EH (cell line): ENCODE measurements at regions not wholly inside any gene's neighbourhood (a gene's known extent, or its start where the extent isn't known, plus 50 kb on each side); places are given as distances from the start of the nearest gene placed in this dataset.

Experiments
- DNase-seq: peaks from one replicate; pipeline ENCODE4 v3.0.0-alpha.2; 2015; ENCODE audit warnings: low read depth

DNA sequence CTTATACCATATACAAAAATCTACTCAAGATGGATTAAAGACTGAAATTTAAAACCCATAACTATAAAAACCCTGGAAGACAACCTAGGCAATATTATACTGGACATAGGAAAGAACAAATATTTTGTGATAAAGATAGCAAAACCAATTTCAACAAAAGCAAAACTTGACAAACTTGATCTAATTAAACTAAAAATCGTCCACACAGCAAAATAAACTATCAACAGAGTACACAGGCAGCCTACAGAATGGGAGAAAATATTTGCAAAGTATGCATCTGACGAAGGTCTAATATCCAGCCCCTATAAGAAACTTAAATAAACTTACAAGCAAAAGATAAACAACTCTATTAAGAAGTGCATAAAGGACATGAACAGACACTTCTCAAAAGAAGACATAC, 240.1 kb downstream of the HGF start:
- DNase-seq = no peak

DNA sequence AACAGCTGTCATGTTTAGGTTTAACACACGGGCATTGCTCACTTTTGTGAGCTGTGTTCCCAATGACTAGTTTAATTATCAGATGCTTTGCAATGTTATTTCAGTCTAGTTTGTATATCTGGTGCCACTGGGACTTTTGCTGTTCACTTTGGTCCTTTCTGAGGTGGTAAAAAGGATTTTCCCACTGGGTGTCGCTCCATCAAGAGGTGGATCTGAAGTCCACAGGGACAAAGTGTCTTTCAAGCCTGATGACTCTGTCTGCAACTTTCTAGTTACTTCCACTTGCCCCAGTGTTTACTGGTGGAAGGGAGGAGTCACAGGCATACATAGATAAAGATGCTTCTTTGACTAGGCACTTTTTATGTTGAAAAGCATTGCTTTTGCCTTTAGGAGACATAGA, 242.2 kb downstream of the HGF start:
- DNase-seq = no peak

DNA sequence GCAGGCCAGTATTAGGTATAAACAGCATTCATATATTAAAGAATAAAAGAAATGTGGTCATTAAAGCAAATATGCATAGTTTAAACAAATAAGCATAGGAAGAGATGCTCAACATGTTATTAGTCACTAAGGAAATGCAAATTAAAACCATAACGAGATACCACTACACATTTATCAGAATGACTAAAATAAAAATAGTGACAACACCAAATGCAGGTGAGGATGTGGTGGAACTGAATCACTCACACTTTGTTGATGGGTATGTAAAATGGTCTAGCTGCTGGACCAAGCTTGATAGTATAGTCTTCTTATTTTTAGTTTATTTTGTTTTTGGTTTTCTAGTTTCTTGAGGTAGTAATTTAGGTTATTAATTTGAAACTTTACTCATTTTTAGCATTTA, 242.9 kb downstream of the HGF start:
- DNase-seq = no peak

DNA sequence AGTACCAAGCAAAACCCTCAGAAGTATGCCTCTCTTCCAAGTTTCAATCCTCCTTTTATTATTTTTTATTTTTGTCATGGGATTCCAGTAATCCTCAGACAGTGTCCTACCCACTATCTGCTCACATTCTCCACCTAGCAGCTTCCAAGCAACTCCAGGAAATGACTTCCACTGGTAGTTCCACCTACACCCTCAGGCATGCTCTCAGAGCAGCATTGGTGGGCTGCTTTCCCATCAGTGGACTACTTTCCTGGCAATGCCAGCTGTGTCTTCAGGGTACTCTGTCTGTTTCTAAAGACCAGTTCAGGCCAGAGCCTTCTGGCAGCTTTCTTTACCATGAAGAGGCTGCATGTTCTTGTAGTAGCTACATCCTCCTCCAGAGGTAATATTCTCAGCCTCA, 244.0 kb downstream of the HGF start:
- peak; percentile 12 for DNase-seq

DNA sequence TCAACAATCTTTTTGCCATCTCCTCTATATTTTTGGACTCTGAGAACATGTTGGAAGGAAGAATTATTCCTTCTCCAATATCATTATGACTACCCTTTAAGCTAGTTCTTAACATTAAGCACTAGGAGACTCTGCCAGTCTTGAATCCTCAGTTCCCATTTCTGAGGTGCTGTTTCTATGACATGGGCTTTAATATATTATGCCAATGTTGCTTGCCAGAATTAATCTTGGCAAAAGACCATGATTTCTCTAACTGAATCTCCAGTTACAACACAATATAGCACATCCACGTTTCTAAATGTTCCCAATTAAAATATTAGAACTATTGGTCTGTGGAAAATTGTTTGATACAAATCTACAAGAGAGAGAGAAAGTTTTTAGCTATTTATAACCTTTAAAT, 250.0 kb downstream of the HGF start:
- no peak for DNase-seq

DNA sequence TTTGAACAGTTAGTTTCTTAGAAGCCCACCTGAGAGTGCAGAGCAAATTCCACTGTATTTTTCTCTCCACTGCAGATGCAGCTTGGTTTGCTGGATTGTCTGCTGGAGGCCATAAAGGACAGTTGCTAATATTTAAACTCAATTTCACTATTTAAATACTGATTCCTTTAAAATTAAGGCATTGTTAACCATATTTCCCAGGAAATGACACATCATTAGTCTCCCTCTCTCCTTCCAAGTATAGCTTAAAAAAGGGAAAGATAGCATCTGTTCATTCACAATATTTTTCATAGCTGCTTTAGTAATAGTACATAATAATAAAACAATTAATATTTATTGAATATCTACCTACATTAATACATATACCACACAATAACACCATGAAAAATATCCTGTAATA, 252.9 kb downstream of the HGF start:
- peak; percentile 18 for DNase-seq

DNA sequence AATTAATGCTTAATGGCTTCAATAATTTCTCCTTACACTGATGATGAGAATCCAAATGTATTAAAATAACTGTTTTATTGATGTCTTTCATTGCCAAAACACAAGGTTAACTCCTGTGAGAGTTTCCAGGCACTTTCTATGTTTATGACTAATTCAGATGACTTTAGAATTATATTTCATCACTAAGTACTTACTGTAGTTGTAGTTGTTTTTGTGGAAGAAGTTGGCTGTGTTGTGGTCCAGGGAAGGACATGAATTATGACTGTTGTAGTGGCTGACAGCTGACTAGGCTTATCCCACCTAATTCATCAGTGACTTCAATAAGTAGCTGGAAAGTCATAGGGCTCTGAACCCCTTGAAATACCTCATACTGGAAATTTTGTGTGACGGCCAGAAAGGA, 254.8 kb downstream of the HGF start:
- peak; percentile 70 for DNase-seq

DNA sequence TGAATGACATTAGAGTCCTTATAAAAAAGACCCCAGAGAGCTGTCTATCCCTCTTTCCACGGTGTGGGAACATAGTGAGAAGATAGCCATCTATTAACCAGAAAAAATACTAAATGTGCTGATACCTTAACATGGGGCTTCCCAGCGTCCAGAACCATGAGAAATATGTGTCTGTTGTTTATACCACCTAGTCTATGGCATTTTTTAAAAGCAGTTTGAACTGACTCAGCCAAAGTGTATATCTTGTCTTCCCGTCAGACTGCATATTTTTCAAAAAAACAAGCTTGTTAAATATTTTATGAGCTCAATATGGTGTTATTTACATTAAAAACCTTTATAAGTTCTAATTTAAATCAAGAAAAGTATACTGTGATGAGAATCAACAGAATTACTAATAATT, 255.3 kb downstream of the HGF start:
- peak; percentile 77 for DNase-seq

DNA sequence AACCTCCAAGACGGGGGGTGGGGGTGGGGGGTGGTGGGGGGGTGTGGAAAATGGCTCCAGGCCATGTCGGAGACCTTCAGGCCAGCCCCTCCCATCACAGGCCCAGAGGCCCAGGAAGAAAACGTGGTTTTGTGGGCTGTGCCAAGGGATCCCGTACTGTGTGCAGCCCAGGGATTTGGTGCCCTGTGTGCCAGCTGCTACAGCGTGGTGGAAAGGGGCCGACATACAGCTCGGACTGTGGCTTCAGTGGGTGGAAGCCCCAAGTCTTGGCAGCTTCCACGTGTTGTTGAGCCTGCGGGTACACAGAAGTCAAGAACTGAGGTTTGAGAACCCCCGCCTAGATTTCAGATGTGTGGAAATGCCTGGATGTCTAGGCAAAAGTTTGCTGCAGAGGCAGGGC, 259.7 kb downstream of the HGF start:
- DNase-seq = no peak

DNA sequence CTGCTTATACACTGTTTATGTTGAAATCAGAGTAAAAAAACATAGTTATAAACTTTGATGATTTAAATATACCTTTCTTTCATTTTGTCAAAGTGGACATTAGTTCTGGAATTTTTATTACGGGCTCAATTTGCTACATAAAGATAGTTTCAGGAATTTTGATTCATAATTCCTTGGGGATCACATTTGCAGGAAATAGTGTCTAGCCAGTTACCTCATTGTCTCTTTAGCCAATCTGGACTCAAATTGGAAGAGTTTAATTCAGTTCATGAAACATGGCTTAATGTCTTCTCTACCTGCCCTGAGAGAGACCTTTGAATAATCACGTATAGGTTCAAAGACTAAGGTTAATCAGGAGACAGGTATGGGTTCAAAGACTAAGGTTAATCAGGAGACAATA, 262.6 kb downstream of the HGF start:
- no peak for DNase-seq

DNA sequence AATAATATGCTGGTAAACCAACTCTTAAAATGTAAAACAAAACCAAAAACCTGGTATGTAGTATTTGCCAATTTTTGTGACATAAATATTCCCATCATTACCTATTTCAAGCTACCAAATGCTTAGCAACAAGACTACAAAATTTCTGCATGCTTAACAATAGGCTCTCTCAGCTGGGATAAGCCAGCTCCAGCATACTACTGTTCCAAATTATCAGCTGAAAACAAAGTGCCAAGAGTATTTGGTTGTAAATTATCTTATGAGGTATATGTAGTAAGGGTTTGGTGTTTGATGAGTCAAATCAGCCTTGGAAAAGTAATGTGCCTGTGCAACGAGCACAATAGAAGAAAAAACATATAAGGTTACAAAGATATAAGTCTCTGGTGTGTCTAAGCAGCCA, 263.2 kb downstream of the HGF start:
- DNase-seq = no peak

DNA sequence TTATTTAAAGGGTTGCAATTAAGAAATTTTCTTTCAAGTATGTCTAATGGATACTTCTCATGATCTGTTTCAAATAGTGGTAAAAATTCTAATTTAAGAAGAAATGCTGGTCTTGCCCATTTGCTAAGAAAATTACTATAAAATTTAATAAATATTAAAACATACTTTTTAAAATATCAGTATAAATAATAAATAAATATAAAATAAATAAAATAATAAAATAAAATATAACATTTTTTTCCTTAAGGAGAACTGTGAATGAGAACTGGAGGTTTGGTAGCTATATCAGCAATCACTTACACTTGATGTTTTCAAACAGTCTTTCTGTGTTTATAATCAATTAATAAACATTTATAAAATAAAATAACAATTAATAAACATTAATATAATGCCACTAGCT, 266.1 kb downstream of the HGF start:
- no peak for DNase-seq

DNA sequence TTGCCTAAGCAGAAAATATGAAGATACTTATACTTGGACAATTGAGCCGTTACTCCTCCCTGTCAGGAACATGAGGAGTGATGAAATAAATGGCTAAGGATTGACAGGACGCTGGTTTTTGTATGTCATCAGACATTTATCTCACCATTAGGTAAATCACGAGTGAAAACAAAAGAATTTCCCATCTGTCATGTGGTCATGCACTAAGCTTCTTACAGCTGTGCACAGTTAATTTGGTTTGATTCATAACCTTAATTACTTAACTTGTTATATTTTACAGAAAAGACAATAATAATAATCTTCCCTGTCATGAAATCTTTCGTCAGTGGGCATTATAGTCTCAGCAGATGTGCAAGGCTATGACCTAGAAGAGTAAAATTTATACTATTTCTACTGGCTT, 266.5 kb downstream of the HGF start:
- no peak for DNase-seq

DNA sequence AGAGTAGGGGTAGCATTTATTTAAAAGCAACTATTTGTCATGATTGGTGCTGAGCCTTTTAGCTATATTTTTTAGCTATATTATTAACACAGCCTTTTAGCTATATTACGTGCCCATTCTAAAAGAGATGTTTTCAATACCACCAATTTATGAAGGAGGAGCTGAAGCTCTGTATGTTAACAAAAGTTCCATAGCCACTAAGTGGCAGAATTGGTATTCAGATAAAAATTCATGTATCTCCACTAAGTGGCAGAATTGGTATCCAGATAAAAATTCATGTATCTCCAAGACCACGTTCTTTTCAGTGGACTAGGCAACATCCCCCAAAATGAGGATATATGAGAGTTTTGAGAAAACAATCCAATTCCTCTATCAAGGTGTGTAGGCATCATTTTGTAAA, 268.6 kb downstream of the HGF start:
- DNase-seq = peak; percentile 51

DNA sequence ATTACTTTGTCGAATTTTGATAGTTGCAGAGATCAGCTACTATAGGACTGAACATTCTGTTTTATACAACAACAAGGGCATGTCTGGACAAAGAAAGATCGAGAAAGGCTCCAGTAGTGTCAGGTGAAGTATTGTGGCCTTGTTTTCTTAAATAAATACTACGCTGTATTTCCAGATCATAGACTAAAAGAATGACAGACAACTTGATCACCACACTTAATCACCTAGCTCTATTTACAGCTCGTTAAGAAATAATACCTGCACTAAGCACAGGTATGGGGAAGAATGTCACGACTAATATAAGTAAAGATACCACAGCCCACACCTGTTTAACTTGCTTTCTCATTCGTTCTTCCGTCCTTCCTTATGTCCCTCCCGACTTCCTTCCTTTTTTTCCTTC, 269.2 kb downstream of the HGF start:
- DNase-seq = no peak

DNA sequence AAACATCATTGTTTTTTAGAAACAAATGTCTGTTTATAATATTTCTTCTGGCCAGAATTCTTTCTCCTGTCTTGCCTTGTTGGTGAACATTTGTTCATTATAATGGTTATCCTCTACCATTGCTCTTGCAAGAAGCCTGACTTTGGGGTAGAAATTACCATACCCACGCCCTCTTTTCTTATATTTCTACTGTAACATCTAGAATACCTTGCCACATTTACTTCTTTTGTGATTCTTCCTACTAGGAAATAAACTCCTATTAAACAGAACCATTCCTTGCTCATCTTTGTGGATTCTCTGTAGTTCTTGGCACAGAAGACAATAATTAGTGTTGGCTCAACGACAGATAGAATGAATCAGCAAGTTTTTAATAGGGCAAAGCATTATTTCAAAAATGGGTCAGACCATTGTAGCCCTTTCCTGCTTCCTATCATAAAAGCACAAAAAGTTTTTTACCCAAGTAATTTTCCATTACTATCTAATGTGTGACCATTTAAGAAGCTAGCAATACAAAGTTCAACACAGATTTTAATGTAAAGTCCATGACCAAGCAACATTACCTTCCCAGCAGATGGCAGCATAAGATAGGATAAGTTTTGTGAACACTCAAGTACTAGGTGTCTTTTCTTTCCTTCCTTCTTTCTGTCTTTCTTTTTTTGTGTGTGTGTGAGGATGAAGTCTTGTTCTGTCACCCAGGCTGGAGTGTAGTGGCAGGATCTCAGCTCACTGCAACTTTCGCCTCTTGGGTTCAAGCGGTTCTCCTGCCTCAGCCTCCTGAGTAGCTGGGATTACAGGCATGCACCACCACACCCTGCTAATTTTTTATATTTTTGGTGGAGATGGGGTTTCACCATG, 270.4 kb downstream of the HGF start:
- peak; percentile 88 for DNase-seq

DNA sequence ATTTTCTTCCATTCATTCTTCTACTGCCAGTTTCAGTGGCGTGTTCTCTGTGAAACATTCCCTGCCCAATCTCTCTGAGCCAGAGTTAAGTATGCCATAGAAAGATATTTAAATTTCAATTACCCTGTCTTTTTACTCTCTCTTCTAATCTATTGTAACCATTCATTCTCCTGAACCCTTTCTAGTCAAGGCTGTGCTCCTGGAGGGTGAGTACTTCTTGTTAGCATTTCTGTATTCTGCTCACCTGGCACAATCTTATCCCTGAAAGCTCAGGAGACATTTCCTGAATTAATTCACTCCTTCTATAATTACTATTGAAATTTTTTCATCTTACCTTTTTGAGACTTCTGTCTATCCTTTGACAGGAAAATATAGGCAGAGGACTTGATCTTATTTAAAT, 271.7 kb downstream of the HGF start:
- DNase-seq = no peak

DNA sequence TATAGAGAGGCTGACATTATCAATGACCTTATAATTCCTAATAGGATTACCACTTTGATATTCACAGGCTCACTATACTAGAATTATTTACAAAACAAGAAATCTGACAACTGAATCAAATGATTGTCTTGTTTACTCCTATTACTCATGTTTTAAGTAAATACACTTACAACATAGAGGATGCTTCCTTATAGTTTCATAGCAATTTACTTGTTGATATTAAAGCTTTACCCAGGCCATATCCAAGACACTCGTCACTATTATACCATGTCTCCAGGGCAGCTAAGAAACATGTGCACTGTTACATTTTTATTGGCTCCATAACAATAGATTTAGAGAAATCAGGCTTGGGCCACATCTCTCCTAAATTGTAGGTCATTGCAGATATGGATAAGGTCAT, 276.9 kb downstream of the HGF start:
- no peak for DNase-seq

DNA sequence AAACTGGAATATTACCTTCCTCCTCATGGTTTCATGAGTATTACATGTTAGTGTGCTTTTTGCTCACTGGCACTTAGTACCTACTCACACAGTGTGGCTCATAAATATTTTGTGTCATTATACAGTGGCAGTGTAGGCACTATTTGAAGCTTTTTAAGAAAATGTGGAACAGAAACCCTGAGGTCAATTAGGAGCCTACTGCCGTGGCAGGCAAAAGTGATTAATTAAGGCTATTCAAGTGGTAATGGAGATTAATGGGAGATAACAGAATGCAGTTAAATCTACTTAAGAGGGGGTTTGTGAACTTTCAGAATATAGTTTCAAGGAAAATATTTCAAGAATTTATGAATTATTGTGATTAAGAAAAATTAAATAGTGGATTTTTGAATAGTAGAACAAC, 277.6 kb downstream of the HGF start:
- DNase-seq = no peak

DNA sequence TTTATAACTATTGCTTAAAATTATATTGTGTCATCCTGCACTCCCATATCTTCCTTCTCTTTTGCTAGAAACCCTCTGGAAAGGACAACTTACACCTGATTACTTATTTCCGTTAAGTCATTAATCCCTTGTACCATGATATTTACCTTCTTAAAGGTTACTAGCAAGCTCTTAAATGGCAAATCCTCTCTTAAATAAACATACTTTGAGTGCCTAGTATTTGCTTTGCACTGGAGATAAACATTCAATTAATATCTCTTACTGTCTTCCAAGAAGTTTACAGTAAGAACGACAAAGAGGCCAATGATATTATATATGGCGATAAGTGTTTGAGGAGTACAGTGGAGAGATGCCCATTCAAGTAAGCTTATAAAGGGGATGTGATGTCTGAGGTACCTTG, 278.3 kb downstream of the HGF start:
- no peak for DNase-seq

DNA sequence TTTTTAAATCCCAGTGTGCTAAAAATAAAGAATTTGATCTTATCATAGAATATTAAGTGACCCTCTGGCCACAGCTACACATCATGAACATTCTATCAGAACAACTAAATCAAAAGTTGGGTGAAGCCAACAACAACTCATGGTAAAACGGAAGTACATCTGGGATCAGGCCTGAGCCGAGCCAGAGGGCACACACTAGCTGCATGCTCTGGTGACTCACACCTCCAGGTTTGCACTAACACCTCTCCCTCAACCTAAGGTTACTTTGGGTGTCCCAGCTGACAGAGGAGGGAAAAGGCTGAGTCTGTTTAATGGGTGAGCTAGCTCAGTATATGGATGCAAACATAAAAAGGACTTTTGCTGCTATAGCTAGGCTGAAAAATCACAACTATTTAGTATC, 281.6 kb downstream of the HGF start:
- peak; percentile 6 for DNase-seq

DNA sequence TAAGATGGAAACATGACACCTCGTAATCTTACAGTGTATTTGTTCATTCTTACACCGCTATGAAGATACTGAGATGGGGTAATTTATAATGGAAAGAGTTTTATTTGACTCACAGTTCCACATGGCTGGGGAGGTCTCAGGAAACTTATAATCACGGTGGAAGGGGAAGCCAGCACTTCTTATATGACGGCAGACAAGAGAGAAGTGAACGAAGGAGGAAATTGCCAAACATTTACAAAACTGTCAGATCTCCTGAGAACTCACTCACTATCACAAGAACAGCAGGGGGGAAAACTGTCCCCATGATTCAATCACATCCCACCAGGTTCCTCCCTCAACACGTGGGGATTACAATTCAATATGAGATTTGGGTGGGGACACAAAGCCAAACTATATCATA, 282.3 kb downstream of the HGF start:
- DNase-seq = no peak

DNA sequence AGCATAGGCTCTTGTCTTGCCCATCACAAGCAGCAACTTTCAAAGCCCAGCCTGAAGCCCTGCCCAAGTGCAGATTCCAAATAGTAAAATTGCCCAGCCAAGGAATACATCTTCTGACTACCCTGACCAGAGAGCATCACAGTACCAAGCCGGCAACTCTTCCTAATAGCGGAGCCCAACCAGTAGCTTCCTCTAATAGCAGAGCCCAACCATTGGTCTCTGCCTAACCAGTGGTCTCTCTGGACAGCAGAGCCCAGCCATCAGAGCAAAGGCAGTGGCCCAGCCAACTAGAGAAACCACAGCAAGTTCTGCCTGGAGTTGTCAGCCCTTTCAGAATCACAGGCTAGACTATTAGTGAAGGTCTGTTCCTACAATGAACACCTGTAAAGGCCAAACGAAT, 285.6 kb downstream of the HGF start:
- peak; percentile 95 for DNase-seq

DNA sequence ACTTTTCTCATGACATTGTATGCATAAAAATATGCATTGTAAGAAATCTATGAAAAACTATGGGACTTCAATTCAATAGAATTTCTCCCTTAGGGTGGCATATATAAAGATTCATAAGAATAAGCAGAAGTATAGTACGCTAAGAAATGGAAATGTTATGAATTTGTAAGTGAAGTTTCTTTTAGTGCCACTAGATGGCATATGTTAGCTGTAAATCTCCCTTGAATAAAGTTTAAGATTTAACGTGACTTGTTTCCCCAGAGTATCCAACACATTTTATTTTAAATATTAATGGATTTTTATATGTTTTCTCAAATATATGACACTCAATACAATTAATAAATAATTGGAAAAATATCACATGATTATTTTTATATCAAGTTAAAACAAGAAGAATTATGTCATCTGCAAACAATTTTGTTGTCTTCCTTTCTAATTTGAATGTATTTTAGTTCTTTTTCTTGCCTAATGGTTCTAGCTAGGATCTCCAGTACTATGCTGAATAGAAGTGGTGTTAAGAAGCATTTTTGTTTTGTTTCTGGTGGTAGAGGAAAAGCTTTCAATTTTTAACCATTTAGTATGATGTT, 287.2 kb downstream of the HGF start:
- DNase-seq = peak; percentile 49
